Activated T-helper 1 cell treated with anti-CD3 and anti-CD28 coated beads, Interleukin-12 subunit alpha, Interleukin-12 subunit beta, Interleukin-2, Interleukin-4 antibody, amounts not matched to agents 30 ng/mL and 10 ng/mL and 1 ng/mL, durations not matched to agents 14 hours and 24 hours and 36 hours (primary cell): ENCODE measurements at regions not wholly inside any gene's neighbourhood (a gene's known extent, or its start where the extent isn't known, plus 50 kb on each side); places are given as distances from the start of the nearest gene placed in this dataset.

Experiments
- DNase-seq: peaks from one replicate; pipeline ENCODE4 v3.0.0; 2021; ENCODE audit warnings: low spot score
- H3K27ac Mint-ChIP-seq: one replicate; pipeline ENCODE4 v1.8.0; 2021; ENCODE audit warnings: mild to moderate bottlenecking, mixed read lengths
- H3K27me3 Mint-ChIP-seq: one replicate; pipeline ENCODE4 v1.8.0; 2022; ENCODE audit warnings: mild to moderate bottlenecking, moderate library complexity, mixed read lengths; ENCODE audit not compliant: insufficient read depth
- H3K36me3 Mint-ChIP-seq: one replicate; pipeline ENCODE4 v1.8.0; 2021; ENCODE audit warnings: low read depth, mixed read lengths
- H3K4me1 Mint-ChIP-seq: one replicate; pipeline ENCODE4 v1.8.0; 2021; ENCODE audit warnings: low read depth, mixed read lengths
- H3K4me3 Mint-ChIP-seq: one replicate; pipeline ENCODE4 v1.8.0; 2021; ENCODE audit warnings: mild to moderate bottlenecking, moderate library complexity, mixed read lengths
- H3K9me3 Mint-ChIP-seq: one replicate; pipeline ENCODE4 v1.8.0; 2021; ENCODE audit warnings: mixed read lengths
- intact Hi-C: fragments of 100-400 bp; cut with micrococcal nuclease; formaldehyde crosslinking; loops from one replicate; pipeline ENCODE4 v1.15.1; 2024

- H3K27ac Mint-ChIP-seq = no peak overlapping the region
- DNase-seq = no peak
- no peak overlapping the region for H3K4me3 Mint-ChIP-seq
- no peaks in the 10 kb centered on the region for H3K4me1 Mint-ChIP-seq
- intact Hi-C loops = no loop called here
- H3K36me3 Mint-ChIP-seq = no peaks in the 10 kb centered on the region
- peaks cover 26% of the 10 kb centered on the region for H3K9me3 Mint-ChIP-seq
- no peaks in the 10 kb centered on the region for H3K27me3 Mint-ChIP-seq
Observed at GRCh38 chr2:81583311-81584108, 1279.0 kb upstream of the LRRTM1 start.

DNA sequence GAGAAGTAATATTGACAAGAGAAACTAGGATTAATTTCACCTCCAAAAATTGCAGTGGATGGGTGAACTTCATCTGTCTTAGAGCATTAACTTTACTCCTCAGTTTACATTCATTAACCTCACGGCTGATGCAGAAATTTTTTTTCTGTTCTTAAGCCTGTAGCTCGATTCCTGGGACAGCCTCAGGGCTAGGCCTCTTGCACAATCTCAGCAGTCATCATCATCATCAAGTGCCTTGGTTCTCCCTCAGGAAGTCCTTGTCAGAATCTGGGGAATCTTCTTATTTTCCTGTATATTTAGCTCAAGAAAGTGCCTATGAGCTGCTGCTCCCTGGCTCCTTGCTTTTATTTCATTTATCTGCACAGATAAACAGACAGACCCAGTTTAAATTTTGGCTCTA, 1272.2 kb upstream of the LRRTM1 start:
- Mint-ChIP-seq H3K27me3 (no peaks in the 10 kb centered on the region), H3K4me3 (no peak overlapping the region), H3K4me1 (no peaks in the 10 kb centered on the region), H3K36me3 (no peaks in the 10 kb centered on the region), H3K9me3 (peaks cover 15% of the 10 kb centered on the region), H3K27ac (no peak overlapping the region)
- intact Hi-C loops = no loop called here
- no peak for DNase-seq

DNA sequence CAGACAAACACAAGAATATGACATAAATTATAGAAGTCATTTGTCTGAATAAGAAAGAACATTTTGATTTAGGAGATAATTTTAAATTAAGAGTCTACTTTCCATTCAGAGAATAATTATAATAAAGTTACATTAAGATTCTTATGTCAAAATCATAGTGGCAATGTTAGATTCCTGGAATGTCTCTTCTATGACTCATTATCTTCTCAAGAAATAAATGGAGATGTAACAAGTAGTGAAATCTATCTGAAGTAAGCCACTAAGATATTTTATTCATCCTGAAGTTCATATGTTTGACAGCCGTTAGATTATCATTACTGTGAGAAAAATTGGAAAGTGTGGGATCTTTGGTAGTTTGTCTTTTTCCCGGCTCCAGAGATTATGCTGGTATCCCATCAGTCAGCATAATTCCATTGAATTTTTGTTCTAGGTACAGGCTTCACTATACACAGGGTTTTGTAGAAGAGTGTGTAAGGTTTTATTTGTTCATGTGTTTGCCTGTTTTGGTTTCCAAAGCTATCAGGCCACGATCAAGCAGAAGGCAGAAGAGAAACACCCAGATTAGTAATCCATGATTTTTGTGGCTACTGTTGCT, 1246.6 kb upstream of the LRRTM1 start:
- Mint-ChIP-seq H3K27ac (no peak overlapping the region), H3K36me3 (no peaks in the 10 kb centered on the region), H3K9me3 (peaks cover 14% of the 10 kb centered on the region), H3K4me1 (no peaks in the 10 kb centered on the region), H3K27me3 (no peaks in the 10 kb centered on the region), H3K4me3 (no peak overlapping the region)
- no peak for DNase-seq
- intact Hi-C loops = no loop called here

DNA sequence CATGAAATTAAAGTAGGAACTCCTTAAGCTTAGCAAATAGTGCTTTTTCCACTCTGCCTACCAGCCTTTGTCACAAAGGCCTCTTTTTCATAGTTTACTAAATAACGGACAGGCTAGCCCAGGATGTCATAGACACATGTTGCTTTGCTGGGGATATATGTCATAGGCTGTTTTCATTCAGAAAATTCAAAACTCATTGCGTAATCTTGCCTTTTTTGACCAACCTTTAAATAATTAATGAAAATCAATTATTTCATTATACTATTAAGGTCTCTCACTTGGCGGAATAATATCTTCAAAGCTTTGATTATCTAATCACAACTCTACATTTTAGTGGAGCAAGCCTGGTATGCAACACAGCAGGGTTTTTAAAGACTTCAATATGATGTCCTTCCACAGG, 1245.7 kb upstream of the LRRTM1 start:
- H3K4me3 Mint-ChIP-seq = no peak overlapping the region

DNA sequence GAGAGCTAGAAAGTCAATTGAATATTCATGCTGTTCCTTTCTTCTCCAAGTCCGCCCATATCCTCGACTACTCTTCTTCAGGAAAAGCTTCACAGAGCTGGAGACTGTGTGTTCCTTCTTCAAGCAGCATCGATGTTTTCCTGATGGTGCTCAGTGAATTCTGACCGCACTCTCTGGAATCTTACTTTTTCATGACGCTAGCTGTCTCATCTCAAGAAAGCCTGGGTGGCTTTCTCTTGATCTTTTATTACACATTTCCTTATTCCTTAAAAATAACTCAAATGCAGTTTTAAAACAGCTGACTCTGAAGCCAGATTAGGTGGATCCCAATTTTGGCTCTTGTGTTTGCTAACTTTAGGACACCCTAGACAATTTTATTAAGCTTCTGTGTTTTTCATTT, 1245.1 kb upstream of the LRRTM1 start:
- Mint-ChIP-seq H3K4me1 (no peaks in the 10 kb centered on the region), H3K4me3 (no peak overlapping the region), H3K36me3 (no peaks in the 10 kb centered on the region), H3K27me3 (no peaks in the 10 kb centered on the region), H3K27ac (no peak overlapping the region), H3K9me3 (peaks cover 18% of the 10 kb centered on the region)
- no peak for DNase-seq
- intact Hi-C loops = no loop called here

More for the DNA sequence above, 1245.7 kb upstream of the LRRTM1 start:
- H3K27ac Mint-ChIP-seq = no peak overlapping the region
- intact Hi-C loops = no loop called here
- H3K36me3 Mint-ChIP-seq = no peaks in the 10 kb centered on the region
- no peaks in the 10 kb centered on the region for H3K4me1 Mint-ChIP-seq
- no peaks in the 10 kb centered on the region for H3K27me3 Mint-ChIP-seq
- DNase-seq = no peak
- peaks cover 18% of the 10 kb centered on the region for H3K9me3 Mint-ChIP-seq

DNA sequence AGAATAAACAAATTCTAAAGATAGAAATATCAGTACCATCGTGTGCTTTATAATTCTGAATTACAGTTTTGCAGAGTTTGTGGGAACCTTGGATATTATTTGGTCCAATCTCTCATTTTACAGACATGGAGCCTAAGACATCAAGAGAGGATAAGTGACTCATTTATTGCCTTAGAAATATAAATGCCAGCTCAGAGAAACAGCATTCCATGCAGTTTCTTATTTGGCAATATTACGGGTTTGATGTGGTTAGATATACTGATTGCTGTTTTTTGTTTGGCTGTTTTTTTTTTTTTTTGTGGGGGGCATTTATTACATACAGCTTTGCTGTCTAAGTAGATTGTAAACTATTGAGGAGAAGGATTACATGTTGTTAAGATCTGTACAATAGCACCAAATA, 1241.1 kb upstream of the LRRTM1 start:
- intact Hi-C loops = no loop called here
- DNase-seq = no peak
- Mint-ChIP-seq H3K4me1 (no peaks in the 10 kb centered on the region), H3K9me3 (peaks cover 7% of the 10 kb centered on the region), H3K27ac (no peak overlapping the region), H3K36me3 (no peaks in the 10 kb centered on the region), H3K4me3 (no peak overlapping the region), H3K27me3 (no peaks in the 10 kb centered on the region)

- intact Hi-C loops = no loop called here
- Mint-ChIP-seq H3K27ac (no peak overlapping the region), H3K9me3 (peaks cover 11% of the 10 kb centered on the region), H3K4me1 (no peaks in the 10 kb centered on the region), H3K36me3 (no peaks in the 10 kb centered on the region), H3K4me3 (no peak overlapping the region), H3K27me3 (no peaks in the 10 kb centered on the region)
- DNase-seq = no peak
Observed at GRCh38 chr2:81542119-81542518, 1237.6 kb upstream of the LRRTM1 start.

GRCh38 chr2:81529944-81530343, 1225.4 kb upstream of the LRRTM1 start:
- H3K4me1 Mint-ChIP-seq = no peaks in the 10 kb centered on the region
- no peak for DNase-seq
- H3K9me3 Mint-ChIP-seq = peaks cover 4% of the 10 kb centered on the region
- H3K27ac Mint-ChIP-seq = no peak overlapping the region
- intact Hi-C loops = no loop called here
- H3K36me3 Mint-ChIP-seq = no peaks in the 10 kb centered on the region
- H3K27me3 Mint-ChIP-seq = no peaks in the 10 kb centered on the region
- no peak overlapping the region for H3K4me3 Mint-ChIP-seq

GRCh38 chr2:81528852-81529480, 1224.4 kb upstream of the LRRTM1 start:
- H3K9me3 Mint-ChIP-seq = peaks cover 9% of the 10 kb centered on the region
- H3K4me1 Mint-ChIP-seq = no peaks in the 10 kb centered on the region
- no peaks in the 10 kb centered on the region for H3K36me3 Mint-ChIP-seq
- no peak overlapping the region for H3K4me3 Mint-ChIP-seq
- no peak overlapping the region for H3K27ac Mint-ChIP-seq
- H3K27me3 Mint-ChIP-seq = no peaks in the 10 kb centered on the region
- intact Hi-C loops = no loop called here
- DNase-seq = no peak

GRCh38 chr2:81523344-81523743, 1218.8 kb upstream of the LRRTM1 start:
- no peaks in the 10 kb centered on the region for H3K4me1 Mint-ChIP-seq
- H3K36me3 Mint-ChIP-seq = no peaks in the 10 kb centered on the region
- H3K27ac Mint-ChIP-seq = no peak overlapping the region
- no peaks in the 10 kb centered on the region for H3K27me3 Mint-ChIP-seq
- H3K4me3 Mint-ChIP-seq = no peak overlapping the region
- peaks cover 14% of the 10 kb centered on the region for H3K9me3 Mint-ChIP-seq
- intact Hi-C loops = no loop called here
- no peak for DNase-seq

GRCh38 chr2:81513328-81513727, 1208.8 kb upstream of the LRRTM1 start:
- Mint-ChIP-seq H3K4me3 (no peak overlapping the region), H3K27me3 (no peaks in the 10 kb centered on the region), H3K9me3 (peaks cover 14% of the 10 kb centered on the region), H3K36me3 (no peaks in the 10 kb centered on the region), H3K4me1 (no peaks in the 10 kb centered on the region), H3K27ac (no peak overlapping the region)
- intact Hi-C loops = no loop called here
- no peak for DNase-seq

DNA sequence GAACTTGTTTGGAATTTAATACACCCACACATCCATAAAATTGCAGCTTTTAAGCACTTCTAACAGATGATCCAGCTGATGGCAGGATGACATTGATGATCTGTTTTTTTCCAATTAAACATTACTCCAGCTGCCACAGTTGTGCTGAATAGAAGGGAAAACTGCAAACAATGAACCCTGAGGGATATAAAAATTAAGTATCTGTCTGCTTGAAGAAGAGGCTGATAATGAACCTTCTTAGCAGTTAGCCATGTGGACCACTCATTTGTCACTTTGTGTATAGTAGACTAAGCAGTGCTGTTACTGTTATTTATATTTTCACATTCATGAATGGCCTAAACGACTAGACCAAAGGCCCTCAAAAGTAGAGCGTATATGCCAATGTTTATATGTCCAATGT, 1201.0 kb upstream of the LRRTM1 start:
- no peak for DNase-seq
- no peak overlapping the region for H3K4me3 Mint-ChIP-seq
- no peak overlapping the region for H3K27ac Mint-ChIP-seq
- no peaks in the 10 kb centered on the region for H3K4me1 Mint-ChIP-seq
- H3K9me3 Mint-ChIP-seq = peaks cover 17% of the 10 kb centered on the region
- intact Hi-C loops = no loop called here
- H3K36me3 Mint-ChIP-seq = no peaks in the 10 kb centered on the region
- no peaks in the 10 kb centered on the region for H3K27me3 Mint-ChIP-seq

- no peak for DNase-seq
- no peaks in the 10 kb centered on the region for H3K36me3 Mint-ChIP-seq
- peaks cover 24% of the 10 kb centered on the region for H3K9me3 Mint-ChIP-seq
- intact Hi-C loops = no loop called here
- no peak overlapping the region for H3K27ac Mint-ChIP-seq
- H3K4me1 Mint-ChIP-seq = no peaks in the 10 kb centered on the region
- H3K27me3 Mint-ChIP-seq = no peaks in the 10 kb centered on the region
- H3K4me3 Mint-ChIP-seq = no peak overlapping the region
Observed at GRCh38 chr2:81495556-81495955, 1191.0 kb upstream of the LRRTM1 start.
